Cardiac muscle cell (in vitro differentiated cells and primary cell): ENCODE measurements at regions not wholly inside any gene's neighbourhood (a gene's known extent, or its start where the extent isn't known, plus 50 kb on each side); places are given as distances from the start of the nearest gene placed in this dataset.

ENCODE experiments used
- DNase-seq, 2 donors: peaks; one replicate each; pipeline versions ENCODE4 v3.0.0 to v3.0.0-alpha.2; 2010 to 2017; ENCODE audit warnings: low read depth in 1 of 2, low spot score in 1 of 2
- H3K27ac ChIP-seq: fragments of 200-600 bp; sonication (generic); 2 replicates; pipeline ENCODE4 v1.5.1; 2016
- H3K27me3 ChIP-seq: fragments of 200-600 bp; sonication (generic); 2 replicates; pipeline ENCODE4 v1.6.0; 2016; ENCODE audit warnings: control low read depth
- H3K36me3 ChIP-seq: fragments of 200-600 bp; sonication (generic); 2 replicates; pipeline ENCODE4 v1.5.1; 2016; ENCODE audit warnings: control low read depth
- H3K4me1 ChIP-seq: fragments of 200-600 bp; sonication (generic); 2 replicates; pipeline ENCODE4 v1.8.1; 2017; ENCODE audit warnings: low read depth, mild to moderate bottlenecking, mixed run types
- H3K4me3 ChIP-seq: fragments of 200-600 bp; sonication (generic); 2 replicates; pipeline ENCODE4 v1.5.1; 2016; ENCODE audit warnings: mild to moderate bottlenecking
- H3K9me3 ChIP-seq: fragments of 200-600 bp; sonication (generic); 2 replicates; pipeline ENCODE4 v1.5.1; 2017; ENCODE audit warnings: low read depth, mild to moderate bottlenecking, control low read depth
- CTCF ChIP-seq: IDR thresholded peaks from 2 replicates; pipeline ENCODE4 v1.5.1; 2012; ENCODE audit warnings: low read depth, mild to moderate bottlenecking, low read length

DNA sequence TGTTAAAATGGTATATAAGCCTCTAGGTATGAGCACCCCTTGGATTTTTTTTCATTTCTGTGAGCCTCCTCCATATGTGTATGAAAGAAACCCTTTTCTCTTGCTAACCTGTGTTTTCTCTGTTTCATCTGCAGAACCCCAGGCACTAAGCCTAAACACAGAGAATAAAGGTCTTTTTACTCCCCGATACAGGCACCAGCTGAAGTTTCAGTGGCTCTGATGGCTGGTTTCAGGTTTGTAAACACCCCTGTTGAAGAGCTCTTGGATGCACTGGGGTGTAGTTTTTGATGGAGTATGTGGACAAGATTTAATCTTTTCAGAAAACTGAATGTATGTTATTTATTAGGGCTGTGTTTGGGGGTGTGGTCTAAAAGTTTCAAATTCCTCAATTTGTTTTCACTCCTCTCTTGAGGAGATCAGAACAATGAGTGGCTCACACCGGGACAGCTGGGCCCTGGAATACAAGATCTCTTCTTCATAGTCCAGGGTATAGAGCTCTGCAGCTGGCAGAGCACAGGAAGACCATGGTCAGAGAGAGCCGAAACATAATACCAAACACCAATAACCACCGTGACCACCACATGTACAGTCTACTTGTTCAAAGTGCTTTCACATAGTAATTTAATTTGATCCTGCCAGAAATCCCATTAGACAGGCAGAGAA is 50.2 kb upstream of the VTCN1 start:
- Histone ChIP-seq H3K4me3 (no peak overlapping the region), H3K4me1 (no peaks in the 10 kb centered on the region), H3K9me3 (no peaks in the 10 kb centered on the region), H3K27me3 (no peaks in the 10 kb centered on the region), H3K36me3 (no peaks in the 10 kb centered on the region), H3K27ac (no peak overlapping the region)
- no peak for TF ChIP-seq CTCF
- DNase-seq: no peak
